ENCODE measurements at regions not wholly inside any gene's neighbourhood (a gene's known extent, or its start where the extent isn't known, plus 50 kb on each side); places are given as distances from the start of the nearest gene placed in this dataset.
"Not testable (repeated sequence)": the region's sequence is repeated elsewhere in the genome, so short reads cannot be mapped to it uniquely, and the experiment has no call there.

DNA sequence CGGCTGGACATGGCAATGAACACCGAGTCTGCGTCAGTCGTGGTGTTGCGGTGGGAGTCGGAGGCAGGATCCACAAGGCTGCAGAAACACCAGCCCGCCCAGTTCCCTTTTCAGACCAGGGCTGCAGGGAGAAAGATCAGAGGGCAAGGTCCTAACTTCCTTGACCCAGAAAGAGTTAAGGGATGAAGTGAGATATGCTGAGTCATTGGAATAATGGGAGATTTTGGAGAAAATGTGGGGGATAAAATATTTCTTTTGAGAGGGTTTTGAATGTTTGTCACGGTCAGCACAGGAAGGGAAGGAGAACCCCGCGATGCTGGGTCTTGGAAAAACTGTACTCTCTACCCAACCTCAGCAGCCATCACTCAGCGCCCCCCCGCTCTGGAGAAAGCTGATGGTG, 416.0 kb downstream of the ICE1 start:
- DNase-seq, result no peak

DNA sequence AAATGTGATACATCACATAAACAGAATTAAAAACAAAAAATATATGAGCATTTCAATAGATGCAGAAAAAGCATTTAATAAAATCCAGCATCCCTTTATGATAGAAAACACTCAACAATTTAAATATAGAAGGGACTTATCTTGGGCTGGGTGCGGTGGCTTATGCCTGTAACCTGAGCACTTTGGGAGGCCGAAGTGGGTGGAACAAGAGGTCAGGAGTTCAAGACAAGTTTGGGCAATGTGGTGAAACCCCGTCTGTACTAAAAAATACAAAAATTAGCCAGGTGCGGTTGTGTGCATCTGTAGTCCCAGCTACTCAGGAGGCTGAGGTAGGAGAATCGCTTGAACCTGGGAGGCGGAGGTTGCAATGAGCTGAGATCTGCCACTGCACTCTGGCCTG, 409.1 kb downstream of the ICE1 start:
- DNase-seq, result not testable (repeated sequence)

DNA sequence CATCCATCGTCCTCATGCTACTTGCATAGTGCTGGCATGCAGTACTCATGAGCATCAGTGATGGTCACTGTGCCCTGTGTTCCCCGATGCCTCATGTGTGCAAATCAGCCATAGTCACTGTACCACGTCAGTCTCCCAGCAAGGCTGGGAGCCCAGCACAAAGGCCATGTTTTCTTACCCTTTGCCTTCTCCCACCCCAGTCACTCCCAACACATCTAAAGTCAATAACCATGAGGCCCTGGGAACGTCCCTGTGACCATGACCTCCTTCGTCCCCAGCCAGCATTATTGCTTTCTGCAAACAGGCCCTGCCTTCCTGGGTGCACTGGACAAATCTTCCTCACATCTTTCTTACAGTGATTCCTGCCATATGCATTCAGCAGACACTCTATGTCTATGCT, 406.1 kb downstream of the ICE1 start:
- DNase-seq, result no peak

DNA sequence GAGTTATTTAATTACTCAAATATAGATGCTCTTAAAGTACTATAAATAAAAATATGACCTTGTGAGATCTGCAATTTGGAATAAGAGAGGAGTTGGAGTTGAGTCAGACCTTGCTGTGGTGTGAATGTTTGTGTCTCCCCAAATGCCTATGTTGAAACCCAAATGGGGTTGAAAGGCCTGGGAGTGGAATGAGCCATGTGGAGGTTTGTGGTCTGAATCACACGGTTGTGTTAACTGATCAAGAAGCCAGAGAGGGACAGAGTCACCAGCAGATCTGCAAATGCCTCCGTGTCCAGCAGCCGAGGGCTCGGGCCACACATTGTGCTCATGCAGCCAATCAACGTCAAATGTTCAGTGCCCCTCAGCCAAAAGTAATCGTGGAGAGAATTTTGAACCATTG, 404.4 kb downstream of the ICE1 start:
- DNase-seq, result peak; percentile 24

DNA sequence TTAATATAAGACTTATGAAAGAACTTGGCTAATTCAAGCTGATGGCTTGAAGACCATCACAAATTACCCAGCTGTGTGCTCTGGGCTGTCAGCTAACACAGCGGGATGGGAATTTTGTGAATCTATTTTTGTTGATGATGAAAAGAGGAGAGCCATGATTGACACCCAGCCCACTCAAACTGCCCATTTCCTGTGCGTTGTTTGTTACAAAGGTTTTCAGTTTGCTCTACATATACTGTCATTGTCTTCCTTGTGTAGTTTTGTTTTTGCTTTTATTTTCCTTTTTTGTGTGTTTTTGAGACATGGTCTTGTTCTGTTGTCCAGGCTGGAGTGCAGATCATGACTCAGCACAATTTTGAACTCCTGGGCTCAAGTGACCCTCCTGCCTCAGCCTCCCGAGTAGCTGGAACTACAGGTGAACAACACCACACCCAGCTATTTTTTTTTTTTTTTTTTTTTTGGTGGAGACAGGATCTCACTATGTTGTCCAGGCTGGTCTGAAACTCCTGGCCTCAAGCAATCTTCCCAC, 400.3 kb downstream of the ICE1 start:
- DNase-seq, result no peak

DNA sequence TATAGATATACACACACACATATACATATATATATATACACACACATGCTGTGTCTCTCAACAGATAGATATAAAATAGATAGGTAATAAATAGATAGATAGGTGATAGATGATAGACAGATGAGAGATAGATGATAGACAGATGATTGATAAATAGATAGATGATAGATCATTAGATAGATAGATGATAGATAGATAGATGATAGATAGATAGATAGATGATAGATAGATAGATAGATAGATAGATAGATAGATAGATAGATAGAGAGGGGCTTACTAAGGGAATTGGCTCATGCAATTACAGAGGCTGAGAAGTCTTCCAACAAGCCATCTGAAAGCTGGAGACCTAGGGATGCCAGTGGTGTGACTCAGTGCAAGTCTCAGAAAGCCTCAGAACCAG, 394.5 kb downstream of the ICE1 start:
- no peak for DNase-seq

DNA sequence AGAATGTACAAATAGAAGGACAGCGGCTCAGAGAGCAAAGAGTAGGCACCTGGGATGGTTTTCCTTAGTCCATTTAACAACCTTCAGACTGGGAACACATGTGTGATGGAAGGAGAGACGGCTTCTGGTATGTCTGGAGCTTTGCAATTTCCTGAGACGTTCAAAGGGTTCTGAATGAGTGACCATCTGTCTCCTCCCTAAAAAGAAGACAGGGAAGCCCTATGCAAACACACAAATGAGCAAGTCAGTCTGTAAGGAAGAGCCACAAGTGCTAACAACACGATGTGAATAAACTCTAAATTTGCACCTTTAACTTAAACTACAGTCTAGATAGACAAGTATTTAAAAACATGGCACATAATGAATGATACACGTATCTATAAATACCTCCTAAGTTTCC, 391.0 kb downstream of the ICE1 start:
- DNase-seq, result no peak

DNA sequence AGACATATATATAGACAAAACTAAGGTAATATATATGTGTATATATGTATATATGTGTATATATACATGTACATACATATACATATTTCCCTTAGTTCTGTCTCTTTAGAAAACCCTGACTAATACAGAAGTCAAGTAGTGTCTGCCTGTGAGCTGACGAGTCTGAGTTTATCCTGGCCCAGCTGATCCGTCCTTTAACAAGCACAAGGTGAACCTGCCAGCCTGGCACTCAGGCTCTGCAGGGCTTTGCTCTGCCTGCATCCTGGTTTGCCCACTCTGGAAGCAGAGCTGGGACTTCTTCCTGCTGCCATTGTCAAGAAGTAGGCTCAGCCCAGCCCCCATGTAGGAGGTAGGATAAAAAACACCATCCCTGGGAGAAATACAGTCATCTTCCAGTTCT, 388.0 kb downstream of the ICE1 start:
- no peak for DNase-seq

DNA sequence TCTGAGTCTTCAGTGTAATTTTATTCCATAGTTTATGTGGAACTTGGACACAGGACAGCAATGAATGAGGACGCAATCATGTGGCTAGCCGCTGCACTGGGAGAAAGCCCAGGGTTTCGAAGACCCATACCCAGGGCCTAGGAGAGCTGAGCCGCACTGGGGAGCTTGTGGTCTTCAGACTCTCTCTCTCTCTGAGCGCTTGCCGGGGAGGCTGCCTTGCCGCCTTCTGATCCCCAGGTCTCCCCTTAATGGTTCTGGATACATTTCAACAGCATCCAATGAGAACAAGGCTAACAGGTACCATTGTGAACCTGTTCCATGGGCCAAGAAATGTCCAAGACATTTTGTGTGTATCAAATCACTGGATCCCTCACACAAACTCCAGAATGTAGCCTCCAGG, 383.4 kb downstream of the ICE1 start:
- no peak for DNase-seq

DNA sequence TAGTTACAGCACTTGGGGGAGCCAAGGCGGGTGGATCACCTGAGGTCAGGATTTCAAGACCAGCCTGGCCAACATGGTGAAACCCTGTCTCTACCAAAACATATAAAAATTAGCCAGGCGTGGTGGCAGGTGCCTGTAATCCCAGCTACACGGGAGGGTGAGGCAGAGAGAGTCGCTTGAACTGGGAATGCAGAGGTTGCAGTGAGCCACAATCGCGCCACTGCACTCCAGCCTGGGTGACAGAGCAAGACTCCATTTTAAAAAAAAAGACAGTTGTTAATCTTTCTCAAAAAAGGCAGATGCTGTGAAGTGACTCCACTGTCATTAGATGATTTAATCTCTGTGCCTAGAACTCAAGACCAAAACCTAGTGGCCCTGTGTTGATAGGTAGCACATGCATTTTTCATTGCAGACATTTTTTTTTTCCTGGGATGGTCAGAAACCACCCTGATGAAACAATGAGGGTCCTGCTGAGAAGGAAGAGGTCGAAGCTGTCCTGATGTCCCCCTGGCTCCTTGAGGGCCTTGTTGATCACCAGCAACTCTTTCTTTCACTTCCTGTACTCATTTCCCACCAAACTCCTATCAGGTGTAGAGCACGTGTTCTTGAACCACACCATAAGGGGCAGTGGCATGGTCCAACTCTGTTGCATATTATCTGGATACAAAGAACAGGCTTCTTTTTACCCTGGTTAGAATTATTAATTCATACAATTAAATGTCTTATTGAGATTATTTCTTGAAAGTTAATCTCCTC, 382.2 kb downstream of the ICE1 start:
- no peak for DNase-seq

DNA sequence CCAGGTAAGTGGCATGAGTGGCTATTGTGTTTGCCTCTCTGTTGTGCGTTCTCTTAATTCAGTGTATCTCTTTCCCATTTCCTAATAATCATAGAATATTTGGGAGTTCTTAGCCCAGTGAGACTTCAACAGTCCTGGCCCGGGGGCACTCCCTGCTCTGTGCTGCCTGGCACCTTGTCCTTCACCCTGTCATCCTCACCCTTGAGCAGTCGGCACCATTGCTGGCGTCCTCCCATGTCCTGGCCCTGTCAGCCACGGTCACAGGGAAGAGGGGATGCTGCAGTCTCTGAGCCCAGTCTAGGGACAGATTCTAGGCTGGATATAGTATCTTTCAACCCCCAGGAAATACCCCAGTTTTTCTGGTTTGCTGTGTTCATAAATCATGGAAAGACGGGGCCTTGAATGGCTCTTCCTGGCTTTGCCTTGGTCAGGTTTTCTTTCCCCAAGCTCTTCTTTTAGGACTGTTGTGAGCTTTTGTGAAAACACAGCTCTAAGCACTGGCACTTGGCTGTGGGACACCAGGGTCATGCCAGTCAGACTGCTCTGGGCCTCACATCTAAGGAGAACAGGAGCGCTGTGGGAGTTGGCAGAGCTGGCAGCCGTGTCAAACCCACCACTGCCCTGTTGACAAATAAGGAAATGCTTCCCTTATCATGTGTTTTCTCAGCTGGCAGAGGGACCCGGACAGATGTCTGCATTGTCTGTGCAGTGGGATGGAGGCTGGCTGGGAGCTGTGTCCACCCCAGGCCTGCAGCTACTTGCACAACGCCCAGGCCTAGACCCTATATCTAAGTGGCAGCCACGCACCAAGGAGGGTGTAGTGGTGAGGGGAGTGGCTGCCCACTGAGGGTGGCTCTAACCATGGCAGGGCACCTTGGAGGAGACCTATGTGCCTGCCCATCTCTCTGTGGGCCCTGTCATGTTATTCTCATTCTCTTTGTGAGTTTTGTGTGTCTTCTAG, 378.6 kb downstream of the ICE1 start:
- no peak for DNase-seq

DNA sequence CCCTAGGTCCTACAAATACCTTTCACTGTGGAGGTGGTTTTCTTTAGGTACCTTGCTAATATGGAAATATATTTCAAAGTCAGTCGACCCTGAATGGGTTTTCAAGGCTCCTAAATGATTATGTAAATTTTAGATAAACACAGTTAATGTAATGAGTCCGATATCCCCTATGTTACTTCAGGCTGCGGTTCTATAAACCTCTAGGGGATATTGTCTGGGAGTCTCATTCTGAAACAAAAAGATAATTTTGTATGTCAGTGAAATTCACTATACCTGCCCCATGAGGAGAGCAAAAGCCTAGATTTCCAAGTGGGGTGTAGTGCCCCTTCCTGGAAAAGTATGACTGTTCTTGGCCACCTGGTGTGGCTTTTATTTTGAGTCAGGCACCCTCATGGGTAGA, 377.3 kb downstream of the ICE1 start:
- no peak for DNase-seq

DNA sequence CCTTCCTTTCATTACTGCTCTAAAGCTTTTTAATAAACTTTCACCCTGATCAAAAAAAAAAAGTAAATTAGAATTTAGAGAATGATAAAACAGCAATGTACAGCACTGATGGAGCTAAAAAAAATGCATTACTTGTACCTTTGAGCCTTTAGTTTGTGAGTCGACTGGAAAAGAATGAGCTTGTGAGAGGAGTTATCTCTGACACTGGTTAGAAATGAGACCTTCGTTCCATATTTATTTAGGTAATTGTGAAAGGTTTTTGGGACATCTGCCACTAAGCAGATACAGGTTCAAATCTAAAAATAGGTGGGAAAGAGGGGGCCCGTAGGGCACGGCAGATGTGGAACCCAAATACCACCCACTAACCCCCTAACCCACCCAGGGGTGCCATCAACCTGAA, 376.8 kb downstream of the ICE1 start:
- no peak for DNase-seq

DNA sequence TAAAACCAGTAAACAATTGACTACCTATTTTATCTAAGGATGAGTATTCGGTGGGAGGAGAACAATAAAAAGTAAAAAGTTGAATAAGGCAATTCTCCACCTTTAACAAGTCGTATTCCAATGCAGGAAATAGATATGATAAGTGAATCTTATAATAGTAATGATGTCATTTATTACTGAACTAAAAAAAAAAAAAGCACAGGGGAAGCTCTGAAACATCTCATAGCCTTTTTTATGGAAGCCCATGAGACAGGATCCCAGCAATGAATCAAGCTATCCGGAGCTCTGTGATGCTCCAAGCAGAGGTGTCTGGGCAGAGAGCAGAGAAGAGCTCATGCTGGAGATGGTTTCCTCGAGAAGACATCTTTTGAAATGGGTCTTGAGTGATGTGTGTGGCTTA, 376.0 kb downstream of the ICE1 start:
- no peak for DNase-seq

DNA sequence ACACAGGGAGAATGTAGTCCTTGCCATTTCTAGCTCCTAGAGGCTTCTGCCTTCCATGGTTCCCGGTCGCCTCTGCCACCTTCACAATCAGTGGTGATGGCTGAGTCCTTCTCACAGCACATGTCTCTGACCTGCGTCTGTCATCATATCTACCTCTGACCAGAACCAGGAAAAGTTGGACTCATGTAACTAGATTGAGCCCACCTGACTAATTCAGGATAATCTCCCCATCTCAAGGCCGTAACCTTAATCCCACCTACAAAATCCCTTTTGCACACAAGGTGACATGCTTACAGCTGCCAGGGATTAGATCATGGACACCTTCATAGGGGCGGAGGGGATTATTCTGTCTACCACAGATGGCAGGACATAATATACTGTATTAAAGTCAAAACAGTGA, 375.6 kb downstream of the ICE1 start:
- DNase-seq, result no peak

DNA sequence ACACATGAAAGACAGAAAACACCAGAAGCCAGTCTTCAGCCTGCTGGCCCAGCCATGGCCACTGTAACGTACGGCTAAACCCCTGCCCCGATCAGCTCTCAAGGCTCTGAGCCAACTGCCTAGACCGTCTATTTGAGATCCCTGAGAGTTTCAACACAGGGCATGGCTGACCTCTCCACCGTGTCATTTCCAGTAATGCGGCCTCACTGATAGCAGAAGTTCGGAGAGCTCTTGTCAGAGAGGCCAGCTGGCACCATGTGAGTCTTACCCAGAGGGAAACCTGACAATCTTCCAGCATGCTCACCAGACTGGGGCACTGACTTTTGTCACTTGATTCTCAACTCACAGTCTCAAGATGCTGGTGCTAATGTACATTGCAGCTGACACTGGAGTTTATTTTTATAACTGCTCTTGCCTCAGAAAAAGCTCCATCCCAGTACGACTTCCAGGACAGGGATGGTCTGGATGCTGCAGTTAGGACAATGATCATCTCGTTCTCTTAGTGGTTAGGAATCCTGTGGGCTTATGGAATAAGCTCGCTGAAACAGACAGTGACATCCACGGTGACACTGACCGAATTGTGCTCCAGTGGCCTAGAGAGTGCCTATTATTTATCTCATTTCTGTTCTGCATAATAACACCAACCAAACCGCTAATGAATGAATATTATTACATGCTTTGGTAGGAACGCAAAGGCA, 372.7 kb downstream of the ICE1 start:
- no peak for DNase-seq

DNA sequence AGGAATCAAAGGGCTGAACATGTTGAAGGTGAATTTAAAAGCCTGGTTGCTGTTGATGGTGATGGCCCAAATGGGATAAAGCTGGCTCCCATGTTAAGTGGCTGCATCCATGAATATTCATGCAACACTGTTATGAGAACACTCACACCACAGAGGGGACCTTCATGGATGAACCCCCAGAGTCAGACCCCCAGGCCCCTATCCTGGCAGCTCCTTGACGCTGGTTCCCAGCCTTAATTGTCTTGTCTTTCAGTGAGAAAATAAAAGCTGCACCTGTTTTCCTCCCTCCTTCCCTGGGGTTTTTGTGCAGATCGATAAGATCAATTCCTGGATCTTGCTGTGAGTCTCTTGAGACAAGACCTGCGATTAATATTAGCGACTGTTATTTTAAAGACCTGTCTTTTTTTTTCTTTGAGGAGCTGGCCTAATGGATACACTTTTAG, 371.7 kb downstream of the ICE1 start:
- DNase-seq, result no peak

DNA sequence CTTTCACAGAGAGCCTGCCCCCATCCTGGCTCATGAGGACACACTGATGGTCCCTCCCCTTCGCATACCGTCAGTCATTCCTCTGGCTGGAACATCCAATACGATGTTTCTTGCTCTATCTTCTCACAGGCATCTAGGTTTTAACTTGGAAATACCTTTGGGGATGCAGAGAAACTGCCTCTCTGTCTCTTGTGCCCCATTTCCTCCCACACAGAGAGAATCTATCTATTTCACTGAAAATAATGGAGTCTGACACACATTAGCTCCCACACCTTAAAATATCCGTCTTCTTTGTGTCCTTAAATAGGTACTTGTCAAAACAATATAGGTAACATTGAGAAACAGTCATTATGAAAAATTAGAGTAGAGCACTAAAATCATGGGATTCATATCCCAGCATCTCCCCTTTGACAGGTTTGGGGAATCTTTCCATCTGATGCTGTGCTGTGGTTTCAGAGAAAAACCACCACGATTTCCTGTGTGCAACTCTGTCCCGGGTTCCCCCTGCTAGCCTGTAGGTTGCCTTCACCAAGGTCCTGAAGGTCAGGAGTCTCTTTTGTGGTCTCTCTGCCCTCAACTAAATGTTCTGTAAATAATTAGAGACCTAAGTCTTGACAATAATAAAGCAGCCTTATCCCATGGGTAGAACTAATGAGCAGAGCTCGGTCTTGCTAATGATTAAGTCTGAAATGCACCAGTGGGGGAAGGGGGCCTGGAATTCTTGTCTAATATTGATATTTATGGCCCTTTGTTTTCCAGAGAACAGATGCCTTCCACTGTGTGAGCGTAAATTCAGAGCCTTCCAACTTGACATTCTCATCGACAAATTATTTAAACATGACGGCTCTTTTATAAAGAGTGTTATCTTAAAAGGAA, 371.0 kb downstream of the ICE1 start:
- no peak for DNase-seq

DNA sequence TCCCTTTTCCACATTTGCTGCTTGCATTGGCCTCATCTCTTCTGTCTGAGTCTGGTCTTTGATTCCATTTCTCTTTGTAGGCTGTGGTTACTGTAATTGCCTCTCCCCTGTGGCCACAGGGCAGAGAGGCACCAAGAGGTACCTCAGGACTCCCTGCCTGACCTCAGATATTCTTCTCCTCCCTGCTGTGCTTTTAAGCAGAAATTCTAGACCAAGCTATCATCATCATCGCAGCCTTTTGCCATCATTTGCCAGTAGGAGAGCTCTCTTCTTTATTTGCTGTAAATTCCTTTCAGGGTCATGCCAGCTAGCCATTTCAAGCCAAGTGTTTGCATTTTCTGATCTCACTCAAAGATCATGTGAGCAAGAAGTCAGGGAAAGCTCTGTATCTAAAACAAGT, 369.6 kb downstream of the ICE1 start:
- no peak for DNase-seq

DNA sequence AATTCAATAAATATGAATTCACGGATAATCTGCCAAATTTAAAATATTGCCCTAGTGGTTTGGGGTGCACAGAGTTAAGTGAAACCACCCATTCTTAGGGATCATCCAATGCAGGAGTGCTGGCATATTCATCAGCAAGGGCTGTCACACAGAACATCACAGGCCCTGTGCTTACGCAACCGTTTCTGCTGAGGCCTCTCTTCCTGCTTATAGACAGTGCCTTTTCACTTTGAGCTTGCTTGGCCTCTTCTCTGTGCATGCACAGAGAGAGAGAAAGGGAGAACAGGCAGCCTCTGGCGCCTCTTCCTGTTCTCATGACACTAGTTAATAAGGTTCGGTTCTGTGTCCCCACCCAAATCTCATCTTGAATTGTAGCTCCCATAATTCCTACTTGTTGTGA, 366.3 kb downstream of the ICE1 start:
- DNase-seq, result no peak

DNA sequence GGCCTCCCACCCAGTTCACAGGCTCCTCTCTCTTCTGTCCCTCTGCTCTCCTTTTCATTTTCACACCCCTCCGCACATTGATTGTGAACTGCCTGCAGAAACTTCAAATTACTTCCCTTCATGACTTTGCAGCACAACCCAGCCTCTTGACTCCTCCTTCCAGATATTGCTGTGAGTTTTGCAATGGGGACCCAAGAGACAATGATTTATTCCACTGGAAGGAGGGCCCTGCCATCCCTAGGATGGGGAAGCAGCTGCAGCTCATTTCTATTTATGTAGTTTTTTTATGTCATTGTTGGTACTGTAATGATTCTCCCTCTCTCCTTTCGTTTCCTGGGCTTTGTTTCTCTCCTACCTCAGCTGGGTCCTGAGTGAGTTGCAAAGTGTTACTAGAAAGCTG, 364.9 kb downstream of the ICE1 start:
- DNase-seq, result no peak

DNA sequence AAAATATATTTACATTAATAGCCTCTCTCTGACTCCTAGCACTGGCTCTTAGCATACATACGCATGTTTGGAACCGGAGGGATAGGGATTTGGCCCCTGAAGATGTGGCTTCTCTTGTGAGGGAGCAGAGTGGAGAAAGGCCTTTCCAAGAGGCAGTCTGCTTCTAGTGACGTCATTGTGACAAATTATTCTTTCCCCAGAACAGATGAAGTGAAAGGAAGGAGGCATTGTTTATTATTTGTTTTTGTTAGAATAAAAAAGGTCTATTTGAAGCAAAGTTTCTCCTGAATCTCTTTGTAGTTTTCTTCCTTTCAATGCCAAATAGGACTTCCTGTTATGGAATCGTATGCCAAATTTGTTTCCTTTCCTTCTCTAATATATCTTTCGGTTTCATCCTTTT, 361.6 kb downstream of the ICE1 start:
- no peak for DNase-seq
